ENCODE measurements at regions not wholly inside any gene's neighbourhood (a gene's known extent, or its start where the extent isn't known, plus 50 kb on each side); places are given as distances from the start of the nearest gene placed in this dataset.

GRCh38 chr13:99893567-99893966 lies 78.0 kb downstream of the ZIC5 start:
- TF ChIP-seq CTCF (IDR thresholded peaks at IDR 0.05; ENCODE audit: poor library complexity): no peak
- no peak for TF ChIP-seq EZH2 (IDR thresholded peaks at IDR 0.05; ENCODE audit: borderline replicate concordance)
- no peak for TF ChIP-seq EZH2phosphoT487 (IDR thresholded peaks at IDR 0.05; ENCODE audit: low read depth, severe bottlenecking, unreplicated experiment)

All from hepatocyte (in vitro differentiated cells).